GM23248 (cell line): ENCODE measurements at regions not wholly inside any gene's neighbourhood (a gene's known extent, or its start where the extent isn't known, plus 50 kb on each side); places are given as distances from the start of the nearest gene placed in this dataset. TPM values are rescaled to one million over a fixed set of nuclear protein-coding genes. Genes with fewer than 3 reads are reported as not detected.

Experiments
- DNase-seq: peaks from one replicate; pipeline ENCODE4 v3.0.0-alpha.2; 2015
- H2AFZ ChIP-seq: fragments of 200-600 bp; sonication (generic); 2 replicates; pipeline ENCODE4 v1.6.1; 2016; ENCODE audit warnings: antibody characterized with exemption
- H3F3A ChIP-seq: fragments of 200-600 bp; sonication (generic); 2 replicates; pipeline ENCODE4 v1.6.1; 2016; ENCODE audit warnings: mild to moderate bottlenecking, antibody characterized with exemption, mixed run types; ENCODE audit not compliant: insufficient read depth
- H3K27ac ChIP-seq: fragments of 200-600 bp; sonication (generic); 2 replicates; pipeline ENCODE4 v1.5.1; 2016; ENCODE audit warnings: mild to moderate bottlenecking
- H3K27me3 ChIP-seq: fragments of 200-600 bp; sonication (generic); replicated peaks from 2 replicates; pipeline ENCODE4 v1.6.1; 2016; ENCODE audit warnings: mild to moderate bottlenecking; ENCODE audit not compliant: insufficient read depth
- H3K36me3 ChIP-seq: fragments of 200-600 bp; sonication (generic); 2 replicates; pipeline ENCODE4 v1.6.1; 2016; ENCODE audit warnings: low read depth, mild to moderate bottlenecking
- H3K4me1 ChIP-seq: fragments of 200-600 bp; sonication (generic); 2 replicates; pipeline ENCODE4 v1.6.1; 2016; ENCODE audit warnings: mild to moderate bottlenecking; ENCODE audit not compliant: insufficient read depth
- H3K4me2 ChIP-seq: fragments of 200-600 bp; sonication (generic); one replicate; pipeline ENCODE4 v1.6.1; 2016; ENCODE audit warnings: mild to moderate bottlenecking; ENCODE audit not compliant: unreplicated experiment
- H3K4me3 ChIP-seq: fragments of 200-600 bp; sonication (generic); 2 replicates; pipeline ENCODE4 v1.5.1; 2016; ENCODE audit warnings: mild to moderate bottlenecking
- H3K79me2 ChIP-seq: fragments of 200-600 bp; sonication (generic); 2 replicates; pipeline ENCODE4 v1.6.1; 2016; ENCODE audit warnings: mild to moderate bottlenecking; ENCODE audit not compliant: insufficient read depth
- H3K9ac ChIP-seq: fragments of 200-600 bp; sonication (generic); 2 replicates; pipeline ENCODE4 v1.6.1; 2016; ENCODE audit warnings: mild to moderate bottlenecking
- H3K9me2 ChIP-seq: fragments of 200-600 bp; sonication (generic); 2 replicates; pipeline ENCODE4 v1.6.1; 2016; ENCODE audit warnings: mixed run types, mild to moderate bottlenecking, moderate library complexity; ENCODE audit not compliant: insufficient read depth
- H3K9me3 ChIP-seq: fragments of 200-600 bp; sonication (generic); one replicate; pipeline ENCODE4 v1.6.1; 2017; ENCODE audit warnings: low read depth
- H4K20me1 ChIP-seq: fragments of 200-600 bp; sonication (generic); 2 replicates; pipeline ENCODE4 v1.6.0; 2016; ENCODE audit not compliant: insufficient read depth
- EZH2 ChIP-seq: fragments of 200-600 bp; sonication (generic); IDR thresholded peaks from 2 replicates; pipeline ENCODE4 v1.6.1; 2018; ENCODE audit warnings: antibody characterized with exemption, mild to moderate bottlenecking; ENCODE audit not compliant: insufficient read depth, poor library complexity, severe bottlenecking
- EZH2phosphoT487 ChIP-seq: fragments of 200-600 bp; sonication (generic); IDR thresholded peaks from 2 replicates; pipeline ENCODE4 v1.6.1; 2018; ENCODE audit warnings: antibody characterized with exemption, moderate library complexity, mild to moderate bottlenecking, low read depth; ENCODE audit not compliant: insufficient read depth
- WGBS, 2 experiments: methylation state at CpG; one replicate each; pipeline ENCODE4 v1.1.6; 2015 to 2017; ENCODE audit warnings: low lambda C conversion rate in 2 of 2, low coverage in 1 of 2; ENCODE audit errors: missing lambda C conversion rate in 2 of 2; 5-methylcytosine and 5-hydroxymethylcytosine counted together
- in situ Hi-C: fragments of 300-500 bp; cut with MboI; formaldehyde crosslinking; loops from 2 replicates; pipeline ENCODE4 v1.15.0; 2020
- small RNA-seq: library from RNA; depleted of rRNA; stranded (forward); fragments of <200 nt; gene quantifications from one replicate; pipeline ENCODE3, GENCODE V24; 2014; ENCODE audit warnings: low read depth, low replicate concordance

- Histone ChIP-seq H3K9me3 (no peaks in the 10 kb centered on the region), H3K9me2 (no peaks in the 10 kb centered on the region), H2AFZ (no peak overlapping the region), H3K9ac (no peak overlapping the region), H3K4me3 (no peak overlapping the region), H3F3A (no peaks in the 10 kb centered on the region), H3K36me3 (no peaks in the 10 kb centered on the region), H3K4me2 (no peak overlapping the region), H4K20me1 (no peaks in the 10 kb centered on the region), H3K27ac (no peak overlapping the region), H3K27me3 (no peaks in the 10 kb centered on the region), H3K4me1 (no peaks in the 10 kb centered on the region), H3K79me2 (no peaks in the 10 kb centered on the region)
- in situ Hi-C loops, result no loop called here
- WGBS, 2 experiments, result 10 to 16% methylated on average over 4 of the region's 4 CpGs
- TF ChIP-seq EZH2 (no peak), EZH2phosphoT487 (no peak)
- no peak for DNase-seq
Measured at GRCh38 chr14:25753130-25753529, 703.2 kb upstream of the STXBP6 start.

- no peaks in the 10 kb centered on the region for H4K20me1 ChIP-seq
Measured at GRCh38 chr14:25750436-25750835, 700.5 kb upstream of the STXBP6 start.

More at GRCh38 chr14:25750436-25750835, 700.5 kb upstream of the STXBP6 start:
- Histone ChIP-seq H3K4me2 (no peak overlapping the region), H3K9me2 (no peaks in the 10 kb centered on the region), H3K4me3 (no peak overlapping the region), H3K79me2 (no peaks in the 10 kb centered on the region), H3K9ac (no peak overlapping the region), H3K27me3 (no peaks in the 10 kb centered on the region), H2AFZ (no peak overlapping the region), H3K4me1 (no peaks in the 10 kb centered on the region), H3K9me3 (no peaks in the 10 kb centered on the region), H3K27ac (no peak overlapping the region), H3F3A (no peaks in the 10 kb centered on the region), H3K36me3 (no peaks in the 10 kb centered on the region)
- DNase-seq, result no peak
- TF ChIP-seq EZH2phosphoT487 (no peak), EZH2 (no peak)
- WGBS, 2 experiments, result 19 to 21% methylated on average over 1 of the region's 1 CpG
- in situ Hi-C loops, result no loop called here

Small RNAs in the stretch of these regions (small RNA-seq; reads per million reads assigned to genes)
- not detected for gene RF00440
